Midbrain (tissue), 1 donor: ENCODE measurements at regions not wholly inside any gene's neighbourhood (a gene's known extent, or its start where the extent isn't known, plus 50 kb on each side); places are given as distances from the start of the nearest gene placed in this dataset.
"Not testable (repeated sequence)": the region's sequence is repeated elsewhere in the genome, so short reads cannot be mapped to it uniquely, and the experiment has no call there.

Experiments
- DNase-seq: peaks from one replicate; lab custom pipeline; 2025; lab: John Stamatoyannopoulos, UW

GRCh38 chr5:28799035-28799434 lies 1760.6 kb upstream of the CDH9 start:
- not testable (repeated sequence) for DNase-seq

GRCh38 chr5:28788954-28789353 lies 1750.6 kb upstream of the CDH9 start:
- no peak for DNase-seq

GRCh38 chr5:28780083-28780692 lies 1741.8 kb upstream of the CDH9 start:
- no peak for DNase-seq

- no peak for DNase-seq
Measured at GRCh38 chr5:28779161-28779754, 1740.9 kb upstream of the CDH9 start.

- no peak for DNase-seq
Measured at GRCh38 chr5:28770307-28770706, 1731.9 kb upstream of the CDH9 start.

GRCh38 chr5:28766565-28767158 lies 1728.3 kb upstream of the CDH9 start:
- peak; percentile 44 for DNase-seq

- DNase-seq = no peak
Measured at GRCh38 chr5:28751396-28751795, 1713.0 kb upstream of the CDH9 start.

- DNase-seq = no peak
Measured at GRCh38 chr5:28750251-28750650, 1711.9 kb upstream of the CDH9 start.

GRCh38 chr5:28748446-28748845 lies 1710.1 kb upstream of the CDH9 start:
- no peak for DNase-seq

- DNase-seq = no peak
Measured at GRCh38 chr5:28743716-28744110, 1705.3 kb upstream of the CDH9 start.

- no peak for DNase-seq
Measured at GRCh38 chr5:28743025-28743715, 1704.8 kb upstream of the CDH9 start.

GRCh38 chr5:28737682-28738081 lies 1699.3 kb upstream of the CDH9 start:
- no peak for DNase-seq

GRCh38 chr5:28737222-28737621 lies 1698.8 kb upstream of the CDH9 start:
- no peak for DNase-seq

- no peak for DNase-seq
Measured at GRCh38 chr5:28734396-28734795, 1696.0 kb upstream of the CDH9 start.

GRCh38 chr5:28729067-28729466 lies 1690.7 kb upstream of the CDH9 start:
- no peak for DNase-seq

GRCh38 chr5:28726815-28727214 lies 1688.4 kb upstream of the CDH9 start:
- no peak for DNase-seq

- DNase-seq = no peak
Measured at GRCh38 chr5:28725001-28725400, 1686.6 kb upstream of the CDH9 start.

GRCh38 chr5:28714907-28715698 lies 1676.7 kb upstream of the CDH9 start:
- no peak for DNase-seq

GRCh38 chr5:28710360-28710759 lies 1672.0 kb upstream of the CDH9 start:
- DNase-seq = no peak

GRCh38 chr5:28708472-28708871 lies 1670.1 kb upstream of the CDH9 start:
- no peak for DNase-seq

- DNase-seq = no peak
Measured at GRCh38 chr5:28707706-28708105, 1669.3 kb upstream of the CDH9 start.

GRCh38 chr5:28703651-28704260 lies 1665.4 kb upstream of the CDH9 start:
- DNase-seq = no peak
